ENCODE measurements at regions not wholly inside any gene's neighbourhood (a gene's known extent, or its start where the extent isn't known, plus 50 kb on each side); places are given as distances from the start of the nearest gene placed in this dataset.

DNA sequence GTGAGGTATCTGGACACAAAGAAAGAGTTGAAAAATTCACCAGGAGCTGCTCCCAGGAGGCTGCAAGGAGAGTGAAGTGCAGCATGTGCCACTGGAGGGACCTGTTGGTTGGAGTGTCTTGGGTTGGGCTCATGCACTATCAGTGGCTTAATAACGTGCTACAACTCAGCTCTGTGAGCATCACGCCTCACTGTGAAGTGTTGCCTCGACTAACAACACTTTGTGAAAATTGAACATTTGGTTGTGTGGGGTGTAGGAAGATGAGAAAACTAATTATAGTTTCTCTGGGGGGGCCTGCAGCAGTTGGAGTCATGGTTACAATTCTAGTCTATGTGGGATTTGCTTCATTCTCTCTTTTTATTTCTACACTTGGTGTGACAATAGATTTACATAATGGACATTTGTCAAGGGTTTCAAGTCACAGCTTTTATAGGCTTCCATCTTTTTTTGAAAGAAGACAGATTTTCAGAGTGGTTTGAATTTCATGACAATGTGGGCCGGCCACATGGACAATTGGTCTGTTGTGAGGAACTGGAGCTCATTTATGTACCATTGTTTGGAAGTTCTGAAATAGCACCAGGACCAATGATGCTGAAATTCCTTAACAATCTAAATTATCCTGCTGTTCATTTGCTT lies 121.3 kb downstream of the RAMP3 start:
- TF ChIP-seq, protein P1, sequence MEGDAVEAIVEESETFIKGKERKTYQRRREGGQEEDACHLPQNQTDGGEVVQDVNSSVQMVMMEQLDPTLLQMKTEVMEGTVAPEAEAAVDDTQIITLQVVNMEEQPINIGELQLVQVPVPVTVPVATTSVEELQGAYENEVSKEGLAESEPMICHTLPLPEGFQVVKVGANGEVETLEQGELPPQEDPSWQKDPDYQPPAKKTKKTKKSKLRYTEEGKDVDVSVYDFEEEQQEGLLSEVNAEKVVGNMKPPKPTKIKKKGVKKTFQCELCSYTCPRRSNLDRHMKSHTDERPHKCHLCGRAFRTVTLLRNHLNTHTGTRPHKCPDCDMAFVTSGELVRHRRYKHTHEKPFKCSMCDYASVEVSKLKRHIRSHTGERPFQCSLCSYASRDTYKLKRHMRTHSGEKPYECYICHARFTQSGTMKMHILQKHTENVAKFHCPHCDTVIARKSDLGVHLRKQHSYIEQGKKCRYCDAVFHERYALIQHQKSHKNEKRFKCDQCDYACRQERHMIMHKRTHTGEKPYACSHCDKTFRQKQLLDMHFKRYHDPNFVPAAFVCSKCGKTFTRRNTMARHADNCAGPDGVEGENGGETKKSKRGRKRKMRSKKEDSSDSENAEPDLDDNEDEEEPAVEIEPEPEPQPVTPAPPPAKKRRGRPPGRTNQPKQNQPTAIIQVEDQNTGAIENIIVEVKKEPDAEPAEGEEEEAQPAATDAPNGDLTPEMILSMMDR (IDR thresholded peaks at IDR 0.05): no peak
- TF ChIP-seq EZH2phosphoT487 (IDR thresholded peaks at IDR 0.05): no peak

Measured in neural progenitor cell (in vitro differentiated cells).